Kidney (tissue), 13 donors: ENCODE measurements at regions not wholly inside any gene's neighbourhood (a gene's known extent, or its start where the extent isn't known, plus 50 kb on each side); places are given as distances from the start of the nearest gene placed in this dataset.

Experiments used
- DNase-seq, 5 donors: peaks; one replicate each; pipeline ENCODE4 v3.0.0-alpha.2; 2013 to 2020
- FAIRE-seq: peaks from 2 replicates; lab custom pipeline; 2012; peaks lifted over from hg19 to GRCh38; lab: Jason Lieb, UNC
- H3K27ac ChIP-seq, 2 donors: one replicate each; pipeline ENCODE4 v1.7.0; 2013; ENCODE audit warnings: low read depth in 2 of 2, low read length in 2 of 2, inconsistent platforms in 1 of 2
- H3K27me3 ChIP-seq: one replicate; pipeline ENCODE4 v1.7.1; 2013; ENCODE audit warnings: low read length, inconsistent platforms; ENCODE audit not compliant: control insufficient read depth, insufficient read depth
- H3K36me3 ChIP-seq, 3 donors: one replicate each; pipeline versions ENCODE4 v1.7.0 to v1.7.1; 2013; ENCODE audit warnings: low read length in 3 of 3, control low read depth in 1 of 3, inconsistent platforms in 1 of 3; ENCODE audit not compliant: insufficient read depth in 3 of 3, control insufficient read depth in 2 of 3
- H3K4me1 ChIP-seq, 3 donors: one replicate each; pipeline versions ENCODE4 v1.7.0 to v1.7.1; 2013; ENCODE audit warnings: low read length in 3 of 3, inconsistent platforms in 1 of 3, low read depth in 1 of 3; ENCODE audit not compliant: control insufficient read depth in 2 of 3, insufficient read depth in 2 of 3
- H3K4me3 ChIP-seq, 3 donors: one replicate each; pipeline versions ENCODE4 v1.7.0 to v1.8.1; 2013; ENCODE audit warnings: low read length in 3 of 3, control low read depth in 1 of 3, inconsistent platforms in 1 of 3
- H3K9ac ChIP-seq, 3 donors: one replicate each; pipeline versions ENCODE4 v1.7.0 to v1.7.1; 2013; ENCODE audit warnings: low read length in 3 of 3, control low read depth in 1 of 3, inconsistent platforms in 1 of 3
- H3K9me3 ChIP-seq, 3 donors: one replicate each; pipeline versions ENCODE4 v1.7.0 to v1.7.1; 2013; ENCODE audit warnings: low read length in 3 of 3, control low read depth in 1 of 3, inconsistent platforms in 1 of 3; ENCODE audit not compliant: control insufficient read depth in 2 of 3, insufficient read depth in 1 of 3
- intact Hi-C: fragments of 100-400 bp; cut with DNase I; formaldehyde crosslinking; loops from one replicate; pipeline ENCODE4 v1.11.1; 2022
- TF ChIP-seq, protein P1 (sequence below): IDR thresholded peaks from 3 replicates; pipeline ENCODE4 v1.5.1; 2012; ENCODE audit warnings: mild to moderate bottlenecking, moderate library complexity, borderline replicate concordance; ENCODE audit not compliant: insufficient read depth; ENCODE audit errors: extremely low read depth
- donor health status: control.
- donor health status: control.
- donor health status: control.
- donor health status: control.
- donor health status: control.
- donor health status: DM: yes; HTN: yes; CAD: no.
- donor health status: Normal renal cell carcinoma (clear cell type).

DNA sequence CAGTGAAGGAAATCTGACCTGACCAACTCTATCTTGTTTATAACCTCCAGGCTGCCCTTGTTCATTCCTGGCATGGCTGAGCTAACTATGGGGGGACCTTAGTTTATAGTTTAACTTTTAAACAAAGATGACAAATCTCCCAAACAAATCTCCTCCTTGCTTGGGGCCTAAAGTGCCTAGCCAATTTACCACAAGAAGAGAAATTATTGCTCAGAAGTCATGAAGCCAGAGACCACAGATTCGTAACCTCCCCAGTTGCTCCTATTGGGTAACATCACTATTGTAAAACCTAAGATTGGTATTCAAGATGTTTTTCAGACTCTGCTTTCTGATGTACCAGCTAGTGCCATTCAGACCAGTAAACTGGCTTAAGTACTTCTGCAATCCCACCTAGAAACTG, 649.4 kb upstream of the SLC8A1 start:
- Histone ChIP-seq H3K4me3 (no peak overlapping the region), H3K9ac (no peak overlapping the region), H3K9me3 (no peaks in the 10 kb centered on the region), H3K27me3 (no peaks in the 10 kb centered on the region), H3K4me1 (no peaks in the 10 kb centered on the region), H3K36me3 (no peaks in the 10 kb centered on the region), H3K27ac (no peak overlapping the region)
- intact Hi-C loops: no loop called here
- TF ChIP-seq, protein P1, sequence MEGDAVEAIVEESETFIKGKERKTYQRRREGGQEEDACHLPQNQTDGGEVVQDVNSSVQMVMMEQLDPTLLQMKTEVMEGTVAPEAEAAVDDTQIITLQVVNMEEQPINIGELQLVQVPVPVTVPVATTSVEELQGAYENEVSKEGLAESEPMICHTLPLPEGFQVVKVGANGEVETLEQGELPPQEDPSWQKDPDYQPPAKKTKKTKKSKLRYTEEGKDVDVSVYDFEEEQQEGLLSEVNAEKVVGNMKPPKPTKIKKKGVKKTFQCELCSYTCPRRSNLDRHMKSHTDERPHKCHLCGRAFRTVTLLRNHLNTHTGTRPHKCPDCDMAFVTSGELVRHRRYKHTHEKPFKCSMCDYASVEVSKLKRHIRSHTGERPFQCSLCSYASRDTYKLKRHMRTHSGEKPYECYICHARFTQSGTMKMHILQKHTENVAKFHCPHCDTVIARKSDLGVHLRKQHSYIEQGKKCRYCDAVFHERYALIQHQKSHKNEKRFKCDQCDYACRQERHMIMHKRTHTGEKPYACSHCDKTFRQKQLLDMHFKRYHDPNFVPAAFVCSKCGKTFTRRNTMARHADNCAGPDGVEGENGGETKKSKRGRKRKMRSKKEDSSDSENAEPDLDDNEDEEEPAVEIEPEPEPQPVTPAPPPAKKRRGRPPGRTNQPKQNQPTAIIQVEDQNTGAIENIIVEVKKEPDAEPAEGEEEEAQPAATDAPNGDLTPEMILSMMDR: no peak
- FAIRE-seq (no peak), DNase-seq (no peak)

GRCh38 chr2:41109744-41110143, 657.9 kb upstream of the SLC8A1 start:
- no peaks in the 10 kb centered on the region for H3K4me1 ChIP-seq
- no peak overlapping the region for H3K27ac ChIP-seq
- intact Hi-C loops: no loop called here
- TF ChIP-seq, protein P1: no peak
- no peak for FAIRE-seq
- no peak for DNase-seq
- no peaks in the 10 kb centered on the region for H3K36me3 ChIP-seq
- H3K9ac ChIP-seq: no peak overlapping the region
- H3K4me3 ChIP-seq: no peak overlapping the region
- no peaks in the 10 kb centered on the region for H3K27me3 ChIP-seq
- no peaks in the 10 kb centered on the region for H3K9me3 ChIP-seq

GRCh38 chr2:41111836-41112627, 660.1 kb upstream of the SLC8A1 start:
- DNase-seq: peak in 2 of 5 donors; percentile 12 to 16
- H3K27me3 ChIP-seq: no peaks in the 10 kb centered on the region
- no peaks in the 10 kb centered on the region for H3K9me3 ChIP-seq
- H3K4me3 ChIP-seq: no peak overlapping the region
- H3K27ac ChIP-seq: no peak overlapping the region
- no peaks in the 10 kb centered on the region for H3K36me3 ChIP-seq
- H3K9ac ChIP-seq: no peak overlapping the region
- TF ChIP-seq, protein P1: no peak
- intact Hi-C loops: no loop called here
- no peaks in the 10 kb centered on the region for H3K4me1 ChIP-seq
- FAIRE-seq: no peak
